B cell (primary cell): ENCODE measurements at regions not wholly inside any gene's neighbourhood (a gene's known extent, or its start where the extent isn't known, plus 50 kb on each side); places are given as distances from the start of the nearest gene placed in this dataset.
"Not testable (repeated sequence)": the region's sequence is repeated elsewhere in the genome, so short reads cannot be mapped to it uniquely, and the experiment has no call there.

Source experiments
- EZH2 ChIP-seq: IDR thresholded peaks from 2 replicates; pipeline ENCODE4 v1.6.1; 2012; ENCODE audit warnings: borderline replicate concordance, low read depth, mild to moderate bottlenecking, moderate library complexity, low read length; ENCODE audit not compliant: insufficient read depth, poor library complexity, severe bottlenecking
- TF ChIP-seq, protein P1 (sequence below): fragments of 200-600 bp; IDR thresholded peaks from one replicate; pipeline ENCODE4 v1.8.0; 2022; ENCODE audit warnings: antibody characterized with exemption, mild to moderate bottlenecking

DNA sequence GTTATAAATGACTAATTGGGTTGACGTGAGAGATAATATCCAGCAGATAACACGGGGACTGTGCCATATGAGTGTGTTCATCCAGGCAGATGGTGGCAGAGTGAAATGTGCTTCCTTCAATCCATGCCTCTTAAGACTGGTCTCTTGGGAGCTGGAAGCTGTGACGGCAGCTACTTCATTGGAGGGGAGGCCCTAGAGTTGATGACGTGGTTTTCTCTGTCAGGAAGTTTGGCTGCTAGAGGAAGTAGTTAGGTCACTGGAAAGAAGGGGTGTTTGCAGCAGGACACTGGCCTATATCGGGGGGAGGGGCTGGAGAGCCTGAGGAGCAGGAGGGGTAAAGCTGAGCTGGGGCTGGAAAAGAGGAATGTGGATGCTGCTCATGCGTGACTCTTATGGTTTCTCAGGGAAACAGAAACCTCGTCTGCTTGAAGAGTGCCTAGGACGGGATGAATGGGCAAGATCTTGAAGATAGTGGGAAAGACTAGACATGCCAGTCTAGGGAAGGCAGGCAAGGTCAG lies 3051.6 kb downstream of the RPIA start:
- TF ChIP-seq, protein P1, sequence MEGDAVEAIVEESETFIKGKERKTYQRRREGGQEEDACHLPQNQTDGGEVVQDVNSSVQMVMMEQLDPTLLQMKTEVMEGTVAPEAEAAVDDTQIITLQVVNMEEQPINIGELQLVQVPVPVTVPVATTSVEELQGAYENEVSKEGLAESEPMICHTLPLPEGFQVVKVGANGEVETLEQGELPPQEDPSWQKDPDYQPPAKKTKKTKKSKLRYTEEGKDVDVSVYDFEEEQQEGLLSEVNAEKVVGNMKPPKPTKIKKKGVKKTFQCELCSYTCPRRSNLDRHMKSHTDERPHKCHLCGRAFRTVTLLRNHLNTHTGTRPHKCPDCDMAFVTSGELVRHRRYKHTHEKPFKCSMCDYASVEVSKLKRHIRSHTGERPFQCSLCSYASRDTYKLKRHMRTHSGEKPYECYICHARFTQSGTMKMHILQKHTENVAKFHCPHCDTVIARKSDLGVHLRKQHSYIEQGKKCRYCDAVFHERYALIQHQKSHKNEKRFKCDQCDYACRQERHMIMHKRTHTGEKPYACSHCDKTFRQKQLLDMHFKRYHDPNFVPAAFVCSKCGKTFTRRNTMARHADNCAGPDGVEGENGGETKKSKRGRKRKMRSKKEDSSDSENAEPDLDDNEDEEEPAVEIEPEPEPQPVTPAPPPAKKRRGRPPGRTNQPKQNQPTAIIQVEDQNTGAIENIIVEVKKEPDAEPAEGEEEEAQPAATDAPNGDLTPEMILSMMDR = not testable (repeated sequence)
- TF ChIP-seq EZH2 = not testable (repeated sequence)
